HL-60 (cell line): ENCODE measurements at regions not wholly inside any gene's neighbourhood (a gene's known extent, or its start where the extent isn't known, plus 50 kb on each side); places are given as distances from the start of the nearest gene placed in this dataset.

Source experiments
- CTCF ChIP-seq: IDR thresholded peaks from one replicate; pipeline ENCODE4 v1.5.1; 2011; ENCODE audit warnings: low read length, control low read depth, inconsistent platforms; ENCODE audit not compliant: insufficient read depth
- GABPA ChIP-seq: IDR thresholded peaks from 2 replicates; pipeline ENCODE4 v1.6.1; 2012; ENCODE audit warnings: low read depth
- POLR2AphosphoS5 ChIP-seq: IDR thresholded peaks from 2 replicates; pipeline ENCODE4 v1.6.1; 2012; ENCODE audit warnings: low read depth
- REST ChIP-seq: IDR thresholded peaks from 2 replicates; pipeline ENCODE4 v1.6.1; 2012; ENCODE audit warnings: low read depth; ENCODE audit not compliant: insufficient replicate concordance
- SPI1 ChIP-seq: IDR thresholded peaks from 2 replicates; pipeline ENCODE4 v1.6.1; 2012; ENCODE audit warnings: low read depth, mild to moderate bottlenecking, borderline replicate concordance

GRCh38 chr22:27046603-27047002 lies 389.2 kb downstream of the MIAT start:
- TF ChIP-seq CTCF (no peak), POLR2AphosphoS5 (no peak), GABPA (no peak), REST (no peak), SPI1 (no peak)
